ENCODE measurements at regions not wholly inside any gene's neighbourhood (a gene's known extent, or its start where the extent isn't known, plus 50 kb on each side); places are given as distances from the start of the nearest gene placed in this dataset.

GRCh38 chr4:161005746-161006145 is 1158.1 kb downstream of the FSTL5 start:
- Histone ChIP-seq H3K36me3 (no peaks in the 10 kb centered on the region), H3K27ac (replicated peaks) (no peak overlapping the region), H3K27me3 (ENCODE audit: low read depth) (no peaks in the 10 kb centered on the region), H3K4me1 (no peaks in the 10 kb centered on the region), H3K4me3 (no peak overlapping the region), H3K9me3 (replicated peaks) (peaks cover 16% of the 10 kb centered on the region)
- intact Hi-C loops (cut with micrococcal nuclease), result no loop called here
- TF ChIP-seq, protein P1, sequence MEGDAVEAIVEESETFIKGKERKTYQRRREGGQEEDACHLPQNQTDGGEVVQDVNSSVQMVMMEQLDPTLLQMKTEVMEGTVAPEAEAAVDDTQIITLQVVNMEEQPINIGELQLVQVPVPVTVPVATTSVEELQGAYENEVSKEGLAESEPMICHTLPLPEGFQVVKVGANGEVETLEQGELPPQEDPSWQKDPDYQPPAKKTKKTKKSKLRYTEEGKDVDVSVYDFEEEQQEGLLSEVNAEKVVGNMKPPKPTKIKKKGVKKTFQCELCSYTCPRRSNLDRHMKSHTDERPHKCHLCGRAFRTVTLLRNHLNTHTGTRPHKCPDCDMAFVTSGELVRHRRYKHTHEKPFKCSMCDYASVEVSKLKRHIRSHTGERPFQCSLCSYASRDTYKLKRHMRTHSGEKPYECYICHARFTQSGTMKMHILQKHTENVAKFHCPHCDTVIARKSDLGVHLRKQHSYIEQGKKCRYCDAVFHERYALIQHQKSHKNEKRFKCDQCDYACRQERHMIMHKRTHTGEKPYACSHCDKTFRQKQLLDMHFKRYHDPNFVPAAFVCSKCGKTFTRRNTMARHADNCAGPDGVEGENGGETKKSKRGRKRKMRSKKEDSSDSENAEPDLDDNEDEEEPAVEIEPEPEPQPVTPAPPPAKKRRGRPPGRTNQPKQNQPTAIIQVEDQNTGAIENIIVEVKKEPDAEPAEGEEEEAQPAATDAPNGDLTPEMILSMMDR (IDR thresholded peaks at IDR 0.05; ENCODE audit: borderline replicate concordance), result no peak
- no peak for DNase-seq

DNA sequence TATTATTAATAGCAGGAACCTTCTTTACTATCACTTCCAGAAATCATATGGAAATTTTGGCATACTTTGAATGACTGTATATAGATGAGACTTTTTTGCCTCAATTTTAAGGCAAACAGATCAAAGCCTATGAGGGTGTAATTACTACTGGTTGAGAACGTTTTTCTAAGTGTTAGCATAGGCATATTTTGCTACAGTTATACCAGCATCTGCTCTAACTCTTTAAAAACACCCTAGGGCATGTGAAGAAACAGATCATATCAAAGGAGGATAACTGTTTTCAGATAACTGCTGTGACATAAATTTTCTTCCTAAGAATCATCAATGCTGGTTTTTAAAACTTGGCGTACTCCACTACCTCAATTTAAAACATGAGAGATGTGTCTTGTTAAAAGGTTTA is 1155.3 kb downstream of the FSTL5 start:
- H3K4me3 ChIP-seq, result no peak overlapping the region
- DNase-seq, result no peak
- H3K27ac ChIP-seq (replicated peaks), result no peak overlapping the region
- no peaks in the 10 kb centered on the region for H3K27me3 ChIP-seq (ENCODE audit: low read depth)
- intact Hi-C loops (cut with micrococcal nuclease), result no loop called here
- peaks cover 1% of the 10 kb centered on the region for H3K9me3 ChIP-seq (replicated peaks)
- H3K4me1 ChIP-seq, result no peaks in the 10 kb centered on the region
- no peaks in the 10 kb centered on the region for H3K36me3 ChIP-seq
- TF ChIP-seq, protein P1 (IDR thresholded peaks at IDR 0.05; ENCODE audit: borderline replicate concordance), result no peak

- intact Hi-C loops (cut with micrococcal nuclease), result no loop called here
- H3K27me3 ChIP-seq (ENCODE audit: low read depth), result no peaks in the 10 kb centered on the region
- TF ChIP-seq, protein P1 (IDR thresholded peaks at IDR 0.05; ENCODE audit: borderline replicate concordance), result no peak
Measured at GRCh38 chr4:161010227-161010626, 1153.6 kb downstream of the FSTL5 start.

More at GRCh38 chr4:161010227-161010626, 1153.6 kb downstream of the FSTL5 start:
- DNase-seq, result no peak
- no peaks in the 10 kb centered on the region for H3K9me3 ChIP-seq (replicated peaks)
- H3K27ac ChIP-seq (replicated peaks), result no peak overlapping the region
- no peaks in the 10 kb centered on the region for H3K36me3 ChIP-seq
- no peaks in the 10 kb centered on the region for H3K4me1 ChIP-seq
- no peak overlapping the region for H3K4me3 ChIP-seq
